ENCODE measurements at regions not wholly inside any gene's neighbourhood (a gene's known extent, or its start where the extent isn't known, plus 50 kb on each side); places are given as distances from the start of the nearest gene placed in this dataset.

DNA sequence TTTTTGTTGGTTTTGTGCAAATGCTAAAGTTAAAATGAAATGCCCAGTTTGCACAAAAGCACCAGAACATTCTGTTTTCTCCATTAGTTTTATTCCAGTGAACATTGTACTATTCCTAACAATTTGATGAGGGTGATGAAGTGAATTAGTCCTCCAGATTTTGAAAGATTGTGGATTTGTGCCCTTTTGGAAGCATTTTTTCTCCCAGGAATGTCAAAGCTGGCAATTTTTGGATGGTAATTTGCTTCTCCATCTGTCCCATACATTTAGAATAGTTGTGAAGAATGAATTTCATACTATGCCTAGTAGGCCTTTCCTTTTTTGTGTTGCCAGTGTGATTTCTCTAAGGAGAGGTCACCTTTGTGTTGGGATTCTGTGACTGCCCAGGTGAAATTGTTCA, 797.2 kb downstream of the BCKDHB start:
- Histone ChIP-seq H3K27me3 (no peaks in the 10 kb centered on the region), H3K27ac (no peak overlapping the region), H3K9me2 (replicated peaks; ENCODE audit: insufficient read depth) (no peaks in the 10 kb centered on the region), H3K79me2 (no peaks in the 10 kb centered on the region), H2AFZ (no peak overlapping the region), H3K4me3 (no peak overlapping the region), H3K9me3 (ENCODE audit: low read depth) (no peaks in the 10 kb centered on the region), H3K4me2 (no peak overlapping the region), H3K4me1 (ENCODE audit: insufficient read depth) (no peaks in the 10 kb centered on the region), H3K36me3 (replicated peaks; ENCODE audit: insufficient read depth, low read depth) (no peaks in the 10 kb centered on the region), H4K20me1 (ENCODE audit: insufficient read depth, poor library complexity, severe bottlenecking) (no peaks in the 10 kb centered on the region)
- TF ChIP-seq, protein P1, sequence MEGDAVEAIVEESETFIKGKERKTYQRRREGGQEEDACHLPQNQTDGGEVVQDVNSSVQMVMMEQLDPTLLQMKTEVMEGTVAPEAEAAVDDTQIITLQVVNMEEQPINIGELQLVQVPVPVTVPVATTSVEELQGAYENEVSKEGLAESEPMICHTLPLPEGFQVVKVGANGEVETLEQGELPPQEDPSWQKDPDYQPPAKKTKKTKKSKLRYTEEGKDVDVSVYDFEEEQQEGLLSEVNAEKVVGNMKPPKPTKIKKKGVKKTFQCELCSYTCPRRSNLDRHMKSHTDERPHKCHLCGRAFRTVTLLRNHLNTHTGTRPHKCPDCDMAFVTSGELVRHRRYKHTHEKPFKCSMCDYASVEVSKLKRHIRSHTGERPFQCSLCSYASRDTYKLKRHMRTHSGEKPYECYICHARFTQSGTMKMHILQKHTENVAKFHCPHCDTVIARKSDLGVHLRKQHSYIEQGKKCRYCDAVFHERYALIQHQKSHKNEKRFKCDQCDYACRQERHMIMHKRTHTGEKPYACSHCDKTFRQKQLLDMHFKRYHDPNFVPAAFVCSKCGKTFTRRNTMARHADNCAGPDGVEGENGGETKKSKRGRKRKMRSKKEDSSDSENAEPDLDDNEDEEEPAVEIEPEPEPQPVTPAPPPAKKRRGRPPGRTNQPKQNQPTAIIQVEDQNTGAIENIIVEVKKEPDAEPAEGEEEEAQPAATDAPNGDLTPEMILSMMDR (IDR thresholded peaks at IDR 0.05; ENCODE audit: poor library complexity), result no peak
- TF ChIP-seq EZH2 (IDR thresholded peaks at IDR 0.05; ENCODE audit: borderline replicate concordance) (no peak), EZH2phosphoT487 (IDR thresholded peaks at IDR 0.05; ENCODE audit: low read depth, severe bottlenecking, unreplicated experiment) (no peak)
- DNase-seq (ENCODE audit: low spot score), result no peak

DNA sequence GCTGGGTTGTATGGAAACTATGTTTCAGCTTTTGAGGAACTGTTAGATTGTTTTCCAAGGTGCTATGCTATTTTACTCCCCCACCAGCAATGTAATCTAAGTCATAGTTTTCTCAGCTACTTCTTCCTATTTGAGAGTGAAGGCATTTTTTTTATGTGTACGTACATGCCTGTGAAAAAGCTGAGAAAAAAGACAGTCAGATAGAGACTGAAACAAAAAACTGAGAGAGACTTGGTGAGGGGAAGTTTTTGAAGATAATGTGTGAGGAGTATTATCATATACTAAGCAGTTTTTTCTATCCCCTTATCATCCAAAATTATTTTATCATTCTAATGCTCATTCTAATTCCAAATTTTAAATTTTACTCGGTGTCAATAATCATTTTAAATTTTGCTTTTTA, 780.0 kb downstream of the BCKDHB start:
- H3K4me3 ChIP-seq, result no peak overlapping the region
- H3K4me1 ChIP-seq (ENCODE audit: insufficient read depth), result no peaks in the 10 kb centered on the region
- H3K27me3 ChIP-seq, result no peaks in the 10 kb centered on the region
- H2AFZ ChIP-seq, result no peak overlapping the region
- H3K79me2 ChIP-seq, result no peaks in the 10 kb centered on the region
- WGBS (ENCODE audit: low lambda C conversion rate, missing lambda C conversion rate), result 78% methylated on average over 2 of the region's 2 CpGs
- no peak overlapping the region for H3K27ac ChIP-seq
- no peak for TF ChIP-seq EZH2 (IDR thresholded peaks at IDR 0.05; ENCODE audit: borderline replicate concordance)
- TF ChIP-seq, protein P1 (IDR thresholded peaks at IDR 0.05; ENCODE audit: poor library complexity), result no peak
- TF ChIP-seq EZH2phosphoT487 (IDR thresholded peaks at IDR 0.05; ENCODE audit: low read depth, severe bottlenecking, unreplicated experiment), result no peak
- H3K9me3 ChIP-seq (ENCODE audit: low read depth), result no peaks in the 10 kb centered on the region
- H4K20me1 ChIP-seq (ENCODE audit: insufficient read depth, poor library complexity, severe bottlenecking), result no peaks in the 10 kb centered on the region
- no peaks in the 10 kb centered on the region for H3K9me2 ChIP-seq (replicated peaks; ENCODE audit: insufficient read depth)
- H3K36me3 ChIP-seq (replicated peaks; ENCODE audit: insufficient read depth, low read depth), result no peaks in the 10 kb centered on the region
- DNase-seq (ENCODE audit: low spot score), result no peak
- H3K4me2 ChIP-seq, result no peak overlapping the region

DNA sequence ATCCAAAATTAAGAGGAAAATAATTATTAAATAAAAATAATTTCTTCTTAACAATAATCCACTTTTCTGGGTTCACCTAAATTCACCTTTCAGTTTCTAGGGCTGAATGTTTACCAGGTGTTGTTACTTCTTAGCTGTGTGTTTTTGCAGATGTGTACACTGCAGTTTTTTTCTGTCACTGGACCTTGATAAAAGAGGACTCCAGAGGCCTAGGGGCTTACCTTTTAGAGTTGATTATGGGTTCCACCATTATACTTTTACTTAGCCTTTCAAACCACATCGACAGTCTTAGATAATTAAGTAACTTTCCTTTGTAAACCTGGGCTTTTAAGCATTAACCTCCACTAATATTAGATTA, 766.5 kb downstream of the BCKDHB start:
- Histone ChIP-seq H3K27me3 (no peaks in the 10 kb centered on the region), H3K4me2 (no peak overlapping the region), H3K79me2 (no peaks in the 10 kb centered on the region), H3K9me2 (replicated peaks; ENCODE audit: insufficient read depth) (no peaks in the 10 kb centered on the region), H3K27ac (no peak overlapping the region), H3K9me3 (ENCODE audit: low read depth) (no peaks in the 10 kb centered on the region), H3K36me3 (replicated peaks; ENCODE audit: insufficient read depth, low read depth) (no peaks in the 10 kb centered on the region), H4K20me1 (ENCODE audit: insufficient read depth, poor library complexity, severe bottlenecking) (no peaks in the 10 kb centered on the region), H3K4me1 (ENCODE audit: insufficient read depth) (no peaks in the 10 kb centered on the region), H3K4me3 (no peak overlapping the region), H2AFZ (no peak overlapping the region)
- no peak for DNase-seq (ENCODE audit: low spot score)
- TF ChIP-seq EZH2 (IDR thresholded peaks at IDR 0.05; ENCODE audit: borderline replicate concordance), result no peak
- TF ChIP-seq, protein P1 (IDR thresholded peaks at IDR 0.05; ENCODE audit: poor library complexity), result no peak
- WGBS (ENCODE audit: low lambda C conversion rate, missing lambda C conversion rate), result 57% methylated on average over 1 of the region's 1 CpG

Data from hepatocyte (in vitro differentiated cells).